ENCODE measurements at regions not wholly inside any gene's neighbourhood (a gene's known extent, or its start where the extent isn't known, plus 50 kb on each side); places are given as distances from the start of the nearest gene placed in this dataset.
A peak's percentile ranks its signal among the peaks of the same experiment; 100 is the strongest.

DNA sequence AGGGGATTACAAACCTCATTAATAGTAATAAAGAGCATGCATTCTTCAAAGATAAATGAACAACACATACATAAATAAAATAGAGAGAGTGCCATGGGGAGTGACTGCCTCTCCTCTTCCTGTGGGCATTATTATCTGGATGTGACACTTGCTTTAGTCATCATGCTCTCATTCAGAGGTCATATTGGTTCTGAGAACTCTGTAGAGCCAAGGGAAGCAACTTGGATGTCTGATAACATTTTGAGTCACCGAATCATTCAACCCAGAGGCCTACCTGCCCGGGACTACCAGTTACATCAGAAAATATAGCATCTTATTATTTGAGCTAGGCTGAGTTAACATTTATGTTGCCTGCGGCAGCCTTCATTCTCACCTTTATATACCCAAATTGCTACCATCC is 489.5 kb downstream of the STIM2 start:
- TF ChIP-seq, protein P1, sequence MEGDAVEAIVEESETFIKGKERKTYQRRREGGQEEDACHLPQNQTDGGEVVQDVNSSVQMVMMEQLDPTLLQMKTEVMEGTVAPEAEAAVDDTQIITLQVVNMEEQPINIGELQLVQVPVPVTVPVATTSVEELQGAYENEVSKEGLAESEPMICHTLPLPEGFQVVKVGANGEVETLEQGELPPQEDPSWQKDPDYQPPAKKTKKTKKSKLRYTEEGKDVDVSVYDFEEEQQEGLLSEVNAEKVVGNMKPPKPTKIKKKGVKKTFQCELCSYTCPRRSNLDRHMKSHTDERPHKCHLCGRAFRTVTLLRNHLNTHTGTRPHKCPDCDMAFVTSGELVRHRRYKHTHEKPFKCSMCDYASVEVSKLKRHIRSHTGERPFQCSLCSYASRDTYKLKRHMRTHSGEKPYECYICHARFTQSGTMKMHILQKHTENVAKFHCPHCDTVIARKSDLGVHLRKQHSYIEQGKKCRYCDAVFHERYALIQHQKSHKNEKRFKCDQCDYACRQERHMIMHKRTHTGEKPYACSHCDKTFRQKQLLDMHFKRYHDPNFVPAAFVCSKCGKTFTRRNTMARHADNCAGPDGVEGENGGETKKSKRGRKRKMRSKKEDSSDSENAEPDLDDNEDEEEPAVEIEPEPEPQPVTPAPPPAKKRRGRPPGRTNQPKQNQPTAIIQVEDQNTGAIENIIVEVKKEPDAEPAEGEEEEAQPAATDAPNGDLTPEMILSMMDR (IDR thresholded peaks at IDR 0.05; ENCODE audit: insufficient read depth, low read depth, low read length) = no peak
- no peak for DNase-seq (ENCODE audit: low read depth)

DNA sequence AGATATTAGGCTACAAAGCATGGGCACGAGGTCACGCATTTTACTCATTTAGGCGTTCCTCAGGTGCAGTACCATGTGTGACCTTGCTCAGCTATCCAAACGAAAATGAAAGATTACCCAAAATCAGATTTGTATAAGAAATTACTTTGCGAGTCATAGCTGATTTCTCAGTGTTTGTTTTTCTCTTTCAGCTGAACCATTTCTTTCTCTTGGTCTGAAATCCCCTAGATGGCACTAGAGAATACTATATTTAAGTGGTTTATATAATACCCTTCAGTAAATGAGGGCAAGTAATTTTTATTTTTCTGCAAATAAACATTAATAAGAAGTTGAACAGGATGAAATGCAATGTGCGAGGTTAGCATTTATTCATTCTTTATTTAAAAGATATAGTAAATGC is 496.6 kb downstream of the STIM2 start:
- peak; percentile 6 for DNase-seq (ENCODE audit: low read depth)
- TF ChIP-seq, protein P1 (IDR thresholded peaks at IDR 0.05; ENCODE audit: insufficient read depth, low read depth, low read length) = peak; percentile 22
- no peak overlapping the region for H3K4me3 ChIP-seq (ENCODE audit: low read depth, low read length)

More for the DNA sequence above, 489.5 kb downstream of the STIM2 start:
- no peak overlapping the region for H3K4me3 ChIP-seq (ENCODE audit: low read depth, low read length)

DNA sequence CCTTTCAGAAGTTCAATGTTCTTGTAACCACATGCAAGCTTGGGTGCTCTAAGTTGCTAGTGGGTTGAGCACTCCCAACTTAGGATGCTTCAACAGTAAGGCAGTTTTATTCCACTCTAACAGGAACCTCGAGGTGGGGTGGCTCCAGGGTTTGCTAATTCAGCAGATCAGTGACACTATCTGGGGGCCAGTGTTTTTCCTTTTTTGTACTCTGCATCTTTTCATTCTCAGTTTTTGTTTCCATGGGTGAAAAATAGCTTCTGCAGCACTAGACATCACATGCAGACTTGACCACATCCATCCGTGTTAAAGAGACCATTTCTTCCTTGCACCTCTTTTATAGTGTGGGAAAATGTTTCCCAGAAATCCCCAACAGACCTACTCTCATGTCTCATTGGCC is 497.6 kb downstream of the STIM2 start:
- TF ChIP-seq, protein P1 (IDR thresholded peaks at IDR 0.05; ENCODE audit: insufficient read depth, low read depth, low read length) = no peak
- DNase-seq (ENCODE audit: low read depth) = no peak
- no peak overlapping the region for H3K4me3 ChIP-seq (ENCODE audit: low read depth, low read length)

DNA sequence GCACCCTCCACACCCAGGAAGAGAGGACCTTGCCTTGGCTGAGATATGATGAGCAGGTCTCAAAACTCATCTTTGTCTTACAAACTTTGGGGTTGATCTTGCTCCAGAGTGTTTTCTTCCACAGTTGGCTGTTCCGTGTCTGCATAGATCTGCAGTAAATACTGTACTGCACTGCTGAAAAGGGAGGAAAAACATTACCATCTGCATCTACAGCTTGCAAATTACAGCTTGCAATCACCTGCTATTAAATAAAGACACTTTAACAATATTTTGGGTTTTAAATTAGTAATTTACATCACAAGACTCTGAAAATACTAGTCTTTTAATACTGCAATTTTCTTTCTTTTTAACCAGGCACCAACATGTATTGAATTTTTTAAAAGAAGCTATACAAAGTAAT is 499.5 kb downstream of the STIM2 start:
- TF ChIP-seq, protein P1 (IDR thresholded peaks at IDR 0.05; ENCODE audit: insufficient read depth, low read depth, low read length) = no peak
- DNase-seq (ENCODE audit: low read depth) = no peak
- no peak overlapping the region for H3K4me3 ChIP-seq (ENCODE audit: low read depth, low read length)

DNA sequence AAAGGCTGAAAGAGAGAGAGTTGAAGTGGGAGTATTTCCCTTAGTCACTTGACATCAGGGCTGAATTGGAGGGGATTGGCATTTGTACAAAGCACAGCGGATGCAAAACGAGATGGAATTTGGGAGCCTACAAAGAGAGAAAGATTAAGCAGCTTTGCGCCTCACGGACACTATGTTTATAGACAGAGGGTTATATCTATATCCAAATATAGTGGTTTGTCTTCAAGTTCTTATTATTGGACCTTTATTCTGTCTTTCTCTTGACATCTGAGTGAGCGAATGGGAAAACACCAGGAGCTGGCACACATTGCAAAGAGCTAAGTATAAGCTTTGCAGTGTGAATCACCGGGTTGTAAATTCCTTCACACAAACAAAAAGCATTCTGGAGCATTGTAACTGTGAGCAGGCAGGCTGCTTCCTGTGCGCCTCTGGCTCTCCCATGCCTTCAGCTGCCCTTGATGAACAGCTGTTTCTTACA is 500.2 kb downstream of the STIM2 start:
- H3K4me3 ChIP-seq (ENCODE audit: low read depth, low read length) = no peak overlapping the region
- DNase-seq (ENCODE audit: low read depth) = peak; percentile 50

DNA sequence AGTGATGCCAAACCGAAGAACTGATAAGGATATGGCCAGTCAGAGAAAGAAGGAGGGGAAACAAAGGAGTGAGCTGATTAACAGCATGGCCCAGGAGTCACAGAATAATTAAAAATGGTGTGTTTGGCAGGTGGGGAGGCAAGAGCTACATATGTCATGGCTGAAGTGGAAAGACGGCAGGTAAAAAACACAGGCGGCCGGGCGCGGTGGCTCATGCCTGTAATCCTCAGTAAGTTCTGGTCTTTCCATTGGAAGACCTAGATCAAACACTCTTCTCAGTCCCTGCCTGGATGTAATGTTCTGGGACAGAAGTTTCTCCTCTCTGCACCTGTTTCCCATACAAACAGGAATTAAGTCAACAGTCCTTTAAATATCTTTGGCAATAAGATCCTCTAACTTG is 503.9 kb downstream of the STIM2 start:
- no peak overlapping the region for H3K4me3 ChIP-seq (ENCODE audit: low read depth, low read length)
- DNase-seq (ENCODE audit: low read depth) = no peak
- TF ChIP-seq, protein P1 (IDR thresholded peaks at IDR 0.05; ENCODE audit: insufficient read depth, low read depth, low read length) = no peak

More for the DNA sequence above, 500.2 kb downstream of the STIM2 start:
- TF ChIP-seq, protein P1 (IDR thresholded peaks at IDR 0.05; ENCODE audit: insufficient read depth, low read depth, low read length) = no peak
